A673 (cell line): ENCODE measurements at regions not wholly inside any gene's neighbourhood (a gene's known extent, or its start where the extent isn't known, plus 50 kb on each side); places are given as distances from the start of the nearest gene placed in this dataset.

Source experiments
- BruUV-seq: library from RNA; stranded (reverse); fragments of 400-500 nt; replicated peaks from 2 replicates; lab custom pipeline; 2021; lab: Mats Ljungman, UMichigan
- CTCF ChIA-PET: fragments of 300-600 bp; sonication (Branson Sonifier 250); formaldehyde crosslinking; loops from one replicate; lab custom pipeline; 2022; ENCODE audit warnings: antibody characterized with exemption; lab: Charles Lee
- POLR2A ChIA-PET: fragments of 300-600 bp; sonication (Branson Sonifier 250); formaldehyde crosslinking; loops from one replicate; lab custom pipeline; 2022; ENCODE audit warnings: antibody characterized with exemption; ENCODE audit not compliant: low non-redundant PET; lab: Charles Lee
- DNase-seq: peaks from one replicate; pipeline ENCODE4 v3.0.0-alpha.2; 2015; ENCODE audit warnings: low spot score
- H3K27ac ChIP-seq: fragments of 200-600 bp; sonication (generic); 2 replicates; pipeline ENCODE4 v1.5.1; 2016; ENCODE audit warnings: mixed run types, low read depth, mild to moderate bottlenecking, mixed read lengths, antibody characterized with exemption, low read length; ENCODE audit not compliant: poor library complexity, severe bottlenecking
- H3K27me3 ChIP-seq: fragments of 200-600 bp; sonication (generic); replicated peaks from 2 replicates; pipeline ENCODE4 v1.6.1; 2017; ENCODE audit warnings: mixed run types, low read depth, mild to moderate bottlenecking, mixed read lengths, antibody characterized with exemption, low read length; ENCODE audit not compliant: insufficient read depth, poor library complexity
- H3K36me3 ChIP-seq: fragments of 200-600 bp; sonication (generic); 2 replicates; pipeline ENCODE4 v1.6.1; 2016; ENCODE audit warnings: mixed run types, mild to moderate bottlenecking, mixed read lengths, antibody characterized with exemption, low read length; ENCODE audit not compliant: insufficient read depth, poor library complexity, severe bottlenecking
- H3K4me1 ChIP-seq: fragments of 200-600 bp; sonication (generic); 2 replicates; pipeline ENCODE4 v1.6.1; 2017; ENCODE audit warnings: mixed run types, mild to moderate bottlenecking, mixed read lengths, antibody characterized with exemption, low read length; ENCODE audit not compliant: insufficient read depth, poor library complexity, severe bottlenecking
- H3K4me3 ChIP-seq: fragments of 200-600 bp; sonication (generic); 2 replicates; pipeline ENCODE4 v1.5.1; 2016; ENCODE audit warnings: low read depth, mixed run types, mild to moderate bottlenecking, mixed read lengths, low read length; ENCODE audit not compliant: poor library complexity, severe bottlenecking
- H3K9me3 ChIP-seq: fragments of 200-600 bp; sonication (generic); 2 replicates; pipeline ENCODE4 v1.6.1; 2016; ENCODE audit warnings: mixed run types, low read depth, mild to moderate bottlenecking, mixed read lengths, antibody characterized with exemption, low read length; ENCODE audit not compliant: poor library complexity, severe bottlenecking
- CTCF ChIP-seq: fragments of 300-800, 200-600 bp; sonication (generic); conservative IDR thresholded peaks from 2 replicates; pipeline ENCODE4 v1.5.1; 2017; ENCODE audit warnings: low read depth, mild to moderate bottlenecking, antibody characterized with exemption, low read length, moderate library complexity, mixed read lengths
- EZH2 ChIP-seq: fragments of 200-600 bp; sonication (generic); IDR thresholded peaks from 2 replicates; pipeline ENCODE4 v1.6.1; 2017; ENCODE audit warnings: borderline replicate concordance, low read depth, mild to moderate bottlenecking, mixed read lengths, antibody characterized with exemption, low read length; ENCODE audit not compliant: poor library complexity, severe bottlenecking
- intact Hi-C: fragments of 100-400 bp; cut with micrococcal nuclease; formaldehyde crosslinking; loops from one replicate; pipeline ENCODE4 v1.10.0; 2022; ENCODE audit not compliant: unreplicated experiment

- TF ChIP-seq EZH2 = no peak
- no peak; the same call in 1 of the 2 replicates for TF ChIP-seq CTCF
- ChIA-PET POLR2A (no interaction called here), CTCF (no interaction called here)
- Histone ChIP-seq H3K9me3 (peaks cover 4% of the 10 kb centered on the region), H3K36me3 (no peaks in the 10 kb centered on the region), H3K27ac (no peak overlapping the region), H3K27me3 (no peaks in the 10 kb centered on the region), H3K4me3 (no peak overlapping the region), H3K4me1 (no peaks in the 10 kb centered on the region)
- no peak for DNase-seq
- no TSS peak for BruUV-seq
- intact Hi-C loops = no loop called here
Measured at GRCh38 chrX:114162068-114162735, 421.7 kb upstream of the HTR2C start.

- H3K4me1 ChIP-seq = no peaks in the 10 kb centered on the region
- H3K27ac ChIP-seq = no peak overlapping the region
- intact Hi-C loops = no loop called here
- DNase-seq = no peak
- no peaks in the 10 kb centered on the region for H3K36me3 ChIP-seq
- CTCF ChIA-PET = no interaction called here
- TF ChIP-seq EZH2 = no peak
- no peak for TF ChIP-seq CTCF
- no TSS peak for BruUV-seq
- no peaks in the 10 kb centered on the region for H3K27me3 ChIP-seq
- H3K4me3 ChIP-seq = no peak overlapping the region
- H3K9me3 ChIP-seq = no peaks in the 10 kb centered on the region
- POLR2A ChIA-PET = no interaction called here
Measured at GRCh38 chrX:114152801-114153200, 431.1 kb upstream of the HTR2C start.

GRCh38 chrX:114152130-114152529 is 431.8 kb upstream of the HTR2C start:
- TF ChIP-seq CTCF (no peak), EZH2 (no peak)
- no peaks in the 10 kb centered on the region for H3K27me3 ChIP-seq
- POLR2A ChIA-PET = interaction anchor here (0.6 kb wide), 1 partner anchor 17 kb away, joined by 4 read pairs; no protein-coding TSS in a partner anchor
- H3K4me1 ChIP-seq = no peaks in the 10 kb centered on the region
- no peaks in the 10 kb centered on the region for H3K36me3 ChIP-seq
- peak; percentile 0 for DNase-seq
- intact Hi-C loops = no loop called here
- no TSS peak for BruUV-seq
- H3K4me3 ChIP-seq = no peak overlapping the region
- no peak overlapping the region for H3K27ac ChIP-seq
- H3K9me3 ChIP-seq = peaks cover under 1% of the 10 kb centered on the region
- CTCF ChIA-PET = no interaction called here
